Upper lobe of right lung (tissue), 1 donor: ENCODE measurements at regions not wholly inside any gene's neighbourhood (a gene's known extent, or its start where the extent isn't known, plus 50 kb on each side); places are given as distances from the start of the nearest gene placed in this dataset.

ENCODE experiments used
- ATAC-seq: fragments of 200-7000 bp; cut with Tn5 transposase; one replicate; pipeline ENCODE4 v1.9.1; 2020; ENCODE audit warnings: mild to moderate bottlenecking, moderate library complexity
- DNase-seq: peaks from one replicate; pipeline ENCODE4 v3.0.0-alpha.2; 2020
- H3K27ac ChIP-seq: fragments of 200-600 bp; one replicate; pipeline ENCODE4 v1.8.0; 2022
- H3K27me3 ChIP-seq: fragments of 200-600 bp; one replicate; pipeline ENCODE4 v1.8.0; 2022; ENCODE audit warnings: mild to moderate bottlenecking
- H3K36me3 ChIP-seq: fragments of 200-600 bp; one replicate; pipeline ENCODE4 v1.8.0; 2022
- H3K4me1 ChIP-seq: fragments of 200-600 bp; one replicate; pipeline ENCODE4 v1.8.0; 2022
- H3K4me3 ChIP-seq: fragments of 200-600 bp; one replicate; pipeline ENCODE4 v1.8.0; 2022; ENCODE audit warnings: mild to moderate bottlenecking
- H3K9me3 ChIP-seq: fragments of 200-600 bp; one replicate; pipeline ENCODE4 v1.8.0; 2022
- CTCF ChIP-seq: fragments of 200-600 bp; IDR thresholded peaks from one replicate; pipeline ENCODE4 v1.8.0; 2022; ENCODE audit warnings: antibody characterized with exemption
- intact Hi-C: fragments of 100-400 bp; cut with DNase I; formaldehyde crosslinking; loops from one replicate; pipeline ENCODE4 v1.11.0; 2022
- donor health status: DM: no; HTN: yes; CAD: no; lungs with severe emphysema.

DNA sequence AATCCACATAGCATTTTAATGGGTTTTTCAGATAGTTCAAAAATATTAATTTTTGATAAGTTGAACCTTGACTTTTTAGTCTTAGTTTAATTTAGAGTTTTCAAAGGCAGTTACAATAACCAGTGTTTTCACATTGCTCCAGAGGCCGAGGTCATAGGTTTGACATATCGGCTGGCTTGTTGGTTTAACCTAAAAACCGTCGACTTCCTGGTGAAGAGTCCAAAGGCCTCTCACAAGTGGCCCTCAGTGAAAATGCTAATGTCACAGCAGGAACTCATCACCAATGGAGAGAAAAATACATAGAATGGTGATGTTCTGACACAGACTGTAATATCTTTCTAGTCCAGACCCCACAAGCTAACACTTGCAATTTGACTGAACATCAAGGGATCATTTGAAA lies 642.3 kb downstream of the PLOD2 start:
- H3K4me1 ChIP-seq: no peaks in the 10 kb centered on the region
- no peaks in the 10 kb centered on the region for H3K9me3 ChIP-seq
- H3K4me3 ChIP-seq: no peak overlapping the region
- intact Hi-C loops: no loop called here
- no peak for ATAC-seq
- H3K27ac ChIP-seq: no peak overlapping the region
- H3K27me3 ChIP-seq: no peaks in the 10 kb centered on the region
- no peak for DNase-seq
- TF ChIP-seq CTCF: no peak
- no peaks in the 10 kb centered on the region for H3K36me3 ChIP-seq

GRCh38 chr3:145519398-145520047 lies 641.5 kb downstream of the PLOD2 start:
- Histone ChIP-seq H3K9me3 (no peaks in the 10 kb centered on the region), H3K36me3 (no peaks in the 10 kb centered on the region), H3K4me3 (no peak overlapping the region), H3K4me1 (no peaks in the 10 kb centered on the region), H3K27me3 (no peaks in the 10 kb centered on the region), H3K27ac (no peak overlapping the region)
- DNase-seq: no peak
- ATAC-seq: no peak
- no peak for TF ChIP-seq CTCF
- intact Hi-C loops: no loop called here

DNA sequence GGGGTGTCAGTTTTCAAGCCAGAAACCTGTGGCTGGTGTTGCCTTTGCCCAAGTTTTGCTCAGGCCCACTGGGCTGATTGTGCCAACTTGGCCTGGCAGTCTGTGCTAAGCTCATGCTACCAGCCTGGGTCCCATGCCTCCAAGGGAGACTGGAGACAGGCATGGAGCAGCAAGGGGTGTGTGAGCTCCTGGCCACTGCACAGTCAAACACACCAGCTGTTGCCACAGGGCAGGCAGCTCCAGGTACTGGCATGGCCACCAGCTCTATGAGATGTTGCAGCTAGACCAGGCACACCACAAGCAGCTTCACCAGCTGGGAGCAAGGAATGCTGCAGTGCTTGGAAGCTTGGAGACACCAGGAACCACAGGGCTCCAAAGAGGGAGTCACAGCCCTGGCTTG lies 638.8 kb downstream of the PLOD2 start:
- Histone ChIP-seq H3K27ac (no peak overlapping the region), H3K36me3 (no peaks in the 10 kb centered on the region), H3K4me3 (no peak overlapping the region), H3K4me1 (no peaks in the 10 kb centered on the region), H3K27me3 (no peaks in the 10 kb centered on the region), H3K9me3 (no peaks in the 10 kb centered on the region)
- intact Hi-C loops: no loop called here
- no peak for TF ChIP-seq CTCF
- peak; percentile 40 for DNase-seq
- peak; percentile 32 for ATAC-seq

- TF ChIP-seq CTCF: no peak
- peak; percentile 50 for DNase-seq
- no peaks in the 10 kb centered on the region for H3K27me3 ChIP-seq
- H3K36me3 ChIP-seq: no peaks in the 10 kb centered on the region
- H3K9me3 ChIP-seq: no peaks in the 10 kb centered on the region
- no peak overlapping the region for H3K27ac ChIP-seq
- peak; percentile 13 for ATAC-seq
- no peaks in the 10 kb centered on the region for H3K4me1 ChIP-seq
- intact Hi-C loops: no loop called here
- H3K4me3 ChIP-seq: no peak overlapping the region
Observed at GRCh38 chr3:145522893-145523651, 637.9 kb downstream of the PLOD2 start.

DNA sequence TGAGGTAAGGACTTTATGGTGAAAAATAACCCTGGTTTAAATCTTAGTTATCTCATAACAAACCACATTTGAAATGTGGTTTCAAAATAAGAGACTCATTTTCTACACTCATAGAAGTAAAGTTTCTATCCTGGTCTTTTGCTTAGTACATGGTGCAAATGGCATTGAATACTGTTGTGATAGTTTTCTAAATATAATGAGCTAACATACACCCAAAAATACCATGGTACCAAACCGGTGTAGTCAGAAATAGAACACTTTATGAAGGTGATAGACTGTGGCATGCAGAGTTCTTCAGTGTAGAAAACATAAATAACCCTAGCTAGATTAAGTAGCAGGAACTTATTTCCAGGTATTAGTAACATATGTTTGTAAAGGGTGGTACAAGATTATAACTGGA lies 629.4 kb downstream of the PLOD2 start:
- no peaks in the 10 kb centered on the region for H3K36me3 ChIP-seq
- no peaks in the 10 kb centered on the region for H3K27me3 ChIP-seq
- DNase-seq: no peak
- no peak for TF ChIP-seq CTCF
- intact Hi-C loops: no loop called here
- H3K27ac ChIP-seq: no peak overlapping the region
- H3K9me3 ChIP-seq: no peaks in the 10 kb centered on the region
- H3K4me1 ChIP-seq: no peaks in the 10 kb centered on the region
- no peak for ATAC-seq
- no peak overlapping the region for H3K4me3 ChIP-seq
